DMS153 (cell line): ENCODE measurements at regions not wholly inside any gene's neighbourhood (a gene's known extent, or its start where the extent isn't known, plus 50 kb on each side); places are given as distances from the start of the nearest gene placed in this dataset.

Source experiments
- DNase-seq: peaks from one replicate; lab custom pipeline; 2025; lab: John Stamatoyannopoulos, UW

- no peak for DNase-seq
Observed at GRCh38 chr1:79775402-79775801, 768.9 kb upstream of the ADGRL4 start.

DNA sequence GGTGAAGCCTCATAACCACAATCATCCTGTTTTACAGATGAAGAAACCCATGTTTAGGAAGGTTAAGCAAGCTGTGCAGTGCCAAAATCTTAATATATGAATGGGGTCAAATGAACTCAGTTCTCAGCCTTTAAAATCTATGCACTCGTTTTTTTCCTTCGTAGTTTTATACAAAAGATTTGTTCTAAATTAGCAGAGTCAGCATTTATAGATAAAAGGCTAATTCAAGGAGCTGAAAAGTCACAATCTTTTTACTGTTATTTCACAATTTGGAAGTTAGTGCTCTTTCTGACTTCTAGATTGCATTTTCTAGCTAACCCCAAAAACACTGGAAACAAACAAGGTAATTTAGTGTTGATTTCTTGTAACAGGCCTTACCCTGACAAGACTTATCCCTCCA lies 766.9 kb upstream of the ADGRL4 start:
- no peak for DNase-seq

- DNase-seq, result no peak
Observed at GRCh38 chr1:79762461-79762860, 755.9 kb upstream of the ADGRL4 start.

GRCh38 chr1:79760531-79760930 lies 754.0 kb upstream of the ADGRL4 start:
- DNase-seq, result no peak

DNA sequence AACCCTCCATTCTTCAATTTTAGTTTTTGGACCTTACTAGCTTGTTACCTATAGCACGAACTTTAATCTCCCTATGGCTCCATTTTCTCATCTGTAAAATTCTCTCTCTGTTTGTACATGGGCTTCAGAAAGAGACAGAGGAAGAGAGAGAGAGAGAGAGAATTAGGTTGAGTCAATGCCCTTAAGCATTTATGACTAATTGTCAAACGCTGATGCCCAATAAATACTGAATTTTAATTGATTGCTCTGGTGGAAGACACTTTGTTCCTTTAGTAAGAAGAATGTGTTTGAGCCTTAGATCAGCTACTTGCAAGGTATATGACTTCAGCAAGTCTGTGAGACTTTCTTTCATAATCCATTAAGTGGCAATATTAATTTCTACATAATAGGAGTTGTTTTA lies 743.1 kb upstream of the ADGRL4 start:
- no peak for DNase-seq

DNA sequence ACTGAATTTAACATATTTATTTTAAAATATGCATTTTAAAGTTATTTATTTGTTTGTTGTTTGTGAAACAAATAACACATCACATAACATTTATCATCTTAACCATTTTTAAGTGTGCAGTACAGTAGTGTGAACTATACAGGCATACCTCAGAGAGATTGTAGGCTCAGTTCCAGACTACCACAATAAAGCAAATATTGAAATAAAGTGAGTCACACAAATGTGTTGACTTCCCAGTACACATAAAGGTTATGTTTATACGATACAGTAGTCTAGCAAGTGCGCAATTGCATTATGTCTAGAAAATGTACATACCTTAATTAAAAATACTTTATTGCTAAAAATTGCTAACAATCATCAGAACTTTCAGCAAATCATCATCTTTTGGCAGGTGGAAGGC lies 739.4 kb upstream of the ADGRL4 start:
- DNase-seq, result peak; percentile 58

- no peak for DNase-seq
Observed at GRCh38 chr1:79744746-79745145, 738.2 kb upstream of the ADGRL4 start.

GRCh38 chr1:79741720-79742421 lies 735.3 kb upstream of the ADGRL4 start:
- DNase-seq, result no peak

DNA sequence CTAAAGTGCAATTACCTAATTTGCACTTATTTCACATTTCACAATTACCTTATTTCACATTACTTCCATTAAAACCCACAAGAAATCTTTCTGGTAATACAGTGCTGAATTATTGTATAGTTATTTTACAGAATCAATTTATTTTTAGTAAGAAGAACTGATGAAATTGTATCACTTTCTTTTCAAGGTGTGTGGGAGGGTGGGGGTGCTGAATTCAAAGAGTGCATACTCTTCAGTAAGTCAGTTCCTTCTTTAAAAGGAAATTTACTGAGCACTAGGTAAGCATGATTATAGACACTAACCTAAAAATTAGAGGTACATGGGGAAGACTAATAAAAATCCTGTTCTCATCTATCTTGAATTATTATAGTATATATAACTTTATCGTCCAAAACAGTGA lies 731.6 kb upstream of the ADGRL4 start:
- no peak for DNase-seq

DNA sequence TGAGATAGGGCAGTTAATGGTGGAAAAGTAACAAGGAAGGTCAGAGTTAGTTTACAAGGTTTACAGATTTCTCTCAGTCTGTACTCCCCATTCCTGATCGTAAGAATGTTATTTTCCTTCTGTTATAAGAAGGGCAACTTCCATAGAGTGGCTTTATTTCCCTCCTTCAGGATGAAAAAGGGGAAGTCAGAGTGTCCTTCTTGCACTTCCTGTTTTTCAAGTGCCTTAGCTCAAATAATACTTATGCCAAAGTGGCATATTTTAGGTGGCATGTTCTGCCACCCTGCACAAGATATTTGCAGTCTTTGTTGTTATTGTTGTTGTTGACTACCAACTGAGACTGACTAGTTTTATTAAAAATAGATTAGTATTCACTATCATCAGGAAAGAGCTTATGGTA lies 730.7 kb upstream of the ADGRL4 start:
- DNase-seq, result no peak

- no peak for DNase-seq
Observed at GRCh38 chr1:79732950-79733349, 726.4 kb upstream of the ADGRL4 start.

DNA sequence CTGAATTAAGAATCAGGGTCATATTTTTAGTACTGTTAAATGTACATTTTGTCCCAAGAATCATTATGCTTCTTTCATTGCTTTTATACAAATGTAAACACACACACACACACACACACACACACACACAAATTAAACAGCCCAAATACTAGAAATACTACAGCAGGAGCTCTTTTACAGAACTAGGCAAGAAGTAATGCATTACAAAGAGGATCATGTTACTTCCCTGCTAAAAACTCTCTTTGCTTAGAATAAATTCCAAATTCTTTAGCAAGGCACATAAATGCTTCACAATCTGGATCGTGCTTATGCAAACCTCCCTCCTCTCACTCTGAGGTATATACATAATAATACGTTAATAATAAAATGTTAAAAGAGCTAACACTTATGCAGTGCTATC lies 720.4 kb upstream of the ADGRL4 start:
- no peak for DNase-seq

- no peak for DNase-seq
Observed at GRCh38 chr1:79726321-79726720, 719.8 kb upstream of the ADGRL4 start.

DNA sequence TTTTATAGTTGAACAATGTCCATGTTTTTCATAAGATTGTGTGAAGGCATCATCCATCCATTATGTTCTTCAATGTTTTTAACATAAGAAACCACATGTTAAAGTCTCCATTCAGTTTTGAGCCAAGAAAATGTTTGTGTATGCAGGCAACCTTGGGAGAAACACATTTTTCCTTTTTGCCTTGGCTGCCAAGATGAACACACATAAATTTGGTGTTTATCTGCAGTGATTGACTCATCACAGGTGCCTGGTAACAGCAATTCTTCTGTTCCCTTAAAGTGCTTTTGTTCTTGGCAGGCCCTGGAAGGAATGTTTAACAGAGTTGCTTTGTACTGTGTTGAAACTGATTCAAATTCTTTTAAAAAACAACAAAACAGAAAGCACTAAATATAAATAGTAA lies 709.9 kb upstream of the ADGRL4 start:
- no peak for DNase-seq

- DNase-seq, result no peak
Observed at GRCh38 chr1:79714664-79715063, 708.1 kb upstream of the ADGRL4 start.

GRCh38 chr1:79711001-79711431 lies 704.5 kb upstream of the ADGRL4 start:
- DNase-seq, result no peak

GRCh38 chr1:79708646-79709265 lies 702.2 kb upstream of the ADGRL4 start:
- DNase-seq, result peak; percentile 26

DNA sequence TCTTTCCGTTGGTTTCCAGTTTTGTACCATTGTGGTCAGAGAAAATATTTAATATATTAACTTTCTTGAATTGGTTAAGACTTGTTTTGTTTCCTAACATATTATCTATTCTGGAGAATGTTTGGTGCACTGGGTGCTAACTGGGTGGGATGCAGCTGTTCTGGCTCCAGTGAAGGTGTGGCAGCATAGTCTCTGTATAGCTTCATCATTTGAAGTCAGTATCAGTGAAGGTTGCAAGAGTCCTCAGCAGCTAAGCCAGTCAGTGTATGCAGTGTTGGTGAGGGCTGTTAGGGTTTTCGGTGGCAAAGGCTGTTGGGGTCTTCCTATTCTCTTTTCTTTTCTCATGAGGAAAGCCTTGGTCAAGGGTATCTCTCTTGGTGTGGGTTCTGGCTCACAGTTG lies 698.7 kb upstream of the ADGRL4 start:
- DNase-seq, result no peak

DNA sequence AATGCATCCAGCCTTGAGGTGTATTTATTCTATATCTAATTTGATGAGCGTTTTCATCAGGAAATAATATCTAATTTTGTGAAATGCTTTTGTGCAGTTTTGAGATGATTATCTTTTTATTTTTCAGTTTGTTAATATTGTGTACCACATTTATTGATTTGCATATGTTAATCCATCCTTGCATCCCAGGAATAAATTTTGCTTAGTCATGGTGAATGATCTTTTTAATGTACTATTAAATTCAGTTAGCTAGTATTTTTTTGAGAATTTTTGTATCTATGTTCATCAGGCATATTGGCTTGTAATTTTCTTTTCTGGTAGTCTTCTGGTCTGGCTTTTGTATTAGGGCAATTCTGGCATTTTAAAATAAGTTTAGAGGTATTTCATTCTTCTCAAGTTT lies 697.5 kb upstream of the ADGRL4 start:
- no peak for DNase-seq

GRCh38 chr1:79702336-79702999 lies 695.9 kb upstream of the ADGRL4 start:
- peak; percentile 47 for DNase-seq

DNA sequence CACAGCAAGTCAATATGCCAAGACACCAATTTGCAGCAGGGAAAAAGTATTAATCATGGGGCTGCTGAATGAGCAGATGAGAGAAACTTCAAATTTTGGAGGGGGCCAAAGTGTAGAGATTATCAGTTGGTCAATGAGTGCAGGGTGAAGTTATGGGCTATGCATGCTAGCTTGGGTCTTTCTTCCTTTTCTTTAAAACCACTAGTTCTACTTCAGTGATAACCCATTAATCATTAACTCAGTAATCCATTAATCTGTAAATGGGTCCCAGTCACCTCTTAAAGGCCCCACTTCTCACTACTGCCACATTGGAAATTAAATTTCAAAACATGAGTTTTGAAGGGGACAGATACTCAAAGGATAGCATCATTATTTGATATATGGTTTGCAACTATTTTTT lies 688.6 kb upstream of the ADGRL4 start:
- DNase-seq, result no peak

DNA sequence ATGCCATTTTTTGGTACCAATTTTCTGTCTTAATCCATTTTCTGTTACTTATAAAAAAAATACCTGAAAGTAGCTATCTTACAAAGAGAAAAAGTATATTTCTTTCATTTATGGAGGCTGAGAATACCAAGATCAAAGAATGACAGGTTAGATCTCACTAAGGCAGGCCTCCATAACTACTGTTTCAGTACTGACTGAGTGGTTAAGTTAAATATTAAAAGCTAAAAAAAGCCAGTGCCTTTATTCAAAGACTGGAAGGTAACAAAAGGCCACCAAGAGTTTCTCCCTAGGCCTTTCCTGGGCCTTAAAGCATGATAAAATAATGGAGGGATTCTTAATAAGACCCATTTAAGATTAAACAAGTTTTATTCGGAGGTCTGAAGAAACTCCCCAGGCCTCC lies 687.7 kb upstream of the ADGRL4 start:
- DNase-seq, result no peak

DNA sequence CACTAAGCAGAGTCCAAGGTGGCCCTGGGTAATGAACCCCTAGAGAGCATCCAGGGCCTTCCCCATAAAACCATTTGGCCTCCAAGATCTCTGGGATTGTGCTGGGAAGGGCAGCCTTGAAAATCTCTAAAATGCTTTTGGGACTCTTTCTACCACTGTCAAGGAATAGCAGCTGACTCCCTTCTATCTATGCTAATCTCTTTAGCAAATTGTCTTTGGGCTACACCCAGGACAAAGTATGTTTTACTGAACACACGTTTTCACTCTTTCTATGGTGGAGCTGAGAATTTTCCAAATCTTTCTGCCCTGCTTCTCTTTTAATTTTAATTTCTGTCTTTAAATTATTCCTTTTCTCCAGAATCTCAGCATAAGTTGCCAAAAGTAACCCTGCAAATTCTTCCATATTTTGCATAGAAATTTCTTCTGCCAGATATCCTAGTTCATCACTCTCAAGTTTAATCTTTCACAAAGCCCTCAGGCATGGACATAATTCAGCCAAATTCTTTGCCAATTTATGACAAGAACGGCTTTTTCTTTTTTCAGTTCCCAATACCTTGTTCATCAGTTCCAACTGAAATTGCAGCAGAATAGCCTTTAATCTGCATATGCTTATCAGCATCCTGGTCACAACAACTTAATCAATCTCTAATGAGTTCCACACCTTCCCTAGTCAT lies 687.0 kb upstream of the ADGRL4 start:
- no peak for DNase-seq
